Fibroblast of pulmonary artery (primary cell): ENCODE measurements at regions not wholly inside any gene's neighbourhood (a gene's known extent, or its start where the extent isn't known, plus 50 kb on each side); places are given as distances from the start of the nearest gene placed in this dataset.

Experiments used
- DNase-seq: peaks from one replicate; pipeline ENCODE4 v3.0.0-alpha.2; 2010; ENCODE audit warnings: low read depth
- H3K4me3 ChIP-seq: replicated peaks from 2 replicates; pipeline ENCODE4 v1.5.1; 2011; ENCODE audit warnings: low read depth, mild to moderate bottlenecking, control low read depth, low read length, moderate library complexity
- TF ChIP-seq, protein P1 (sequence below): IDR thresholded peaks from 2 replicates; pipeline ENCODE4 v1.5.1; 2011; ENCODE audit warnings: mild to moderate bottlenecking, control low read depth, low read length, inconsistent platforms; ENCODE audit errors: missing control alignments

- DNase-seq: no peak
- TF ChIP-seq, protein P1, sequence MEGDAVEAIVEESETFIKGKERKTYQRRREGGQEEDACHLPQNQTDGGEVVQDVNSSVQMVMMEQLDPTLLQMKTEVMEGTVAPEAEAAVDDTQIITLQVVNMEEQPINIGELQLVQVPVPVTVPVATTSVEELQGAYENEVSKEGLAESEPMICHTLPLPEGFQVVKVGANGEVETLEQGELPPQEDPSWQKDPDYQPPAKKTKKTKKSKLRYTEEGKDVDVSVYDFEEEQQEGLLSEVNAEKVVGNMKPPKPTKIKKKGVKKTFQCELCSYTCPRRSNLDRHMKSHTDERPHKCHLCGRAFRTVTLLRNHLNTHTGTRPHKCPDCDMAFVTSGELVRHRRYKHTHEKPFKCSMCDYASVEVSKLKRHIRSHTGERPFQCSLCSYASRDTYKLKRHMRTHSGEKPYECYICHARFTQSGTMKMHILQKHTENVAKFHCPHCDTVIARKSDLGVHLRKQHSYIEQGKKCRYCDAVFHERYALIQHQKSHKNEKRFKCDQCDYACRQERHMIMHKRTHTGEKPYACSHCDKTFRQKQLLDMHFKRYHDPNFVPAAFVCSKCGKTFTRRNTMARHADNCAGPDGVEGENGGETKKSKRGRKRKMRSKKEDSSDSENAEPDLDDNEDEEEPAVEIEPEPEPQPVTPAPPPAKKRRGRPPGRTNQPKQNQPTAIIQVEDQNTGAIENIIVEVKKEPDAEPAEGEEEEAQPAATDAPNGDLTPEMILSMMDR: no peak
- no peak overlapping the region for H3K4me3 ChIP-seq
Measured at GRCh38 chr1:191026828-191027227, 549.2 kb upstream of the BRINP3 start.

GRCh38 chr1:191034132-191034531 is 556.5 kb upstream of the BRINP3 start:
- no peak for DNase-seq
- TF ChIP-seq, protein P1: no peak
- H3K4me3 ChIP-seq: no peak overlapping the region

- H3K4me3 ChIP-seq: no peak overlapping the region
- TF ChIP-seq, protein P1: no peak
- DNase-seq: no peak
Measured at GRCh38 chr1:191043066-191043465, 565.4 kb upstream of the BRINP3 start.

DNA sequence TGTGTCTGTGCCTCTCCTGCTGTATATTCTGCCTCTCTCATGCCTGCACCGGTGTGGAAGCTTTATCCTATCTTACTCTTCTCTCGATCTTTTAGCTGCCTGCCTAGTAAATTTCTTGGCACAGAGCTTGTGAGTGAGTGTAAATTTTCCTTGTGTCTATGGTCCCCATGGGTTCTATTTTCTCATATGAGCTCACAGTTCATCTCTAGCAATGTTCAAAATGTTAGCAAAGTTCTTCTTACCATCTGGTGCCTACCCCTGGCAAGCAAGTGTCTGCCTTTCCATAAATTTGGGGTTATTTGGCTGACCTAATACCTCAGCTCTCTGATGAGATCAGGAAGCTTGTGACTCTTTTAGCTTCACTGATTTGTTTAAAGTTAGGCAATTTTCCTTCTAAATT is 572.1 kb upstream of the BRINP3 start:
- H3K4me3 ChIP-seq: no peak overlapping the region
- TF ChIP-seq, protein P1: no peak
- no peak for DNase-seq

DNA sequence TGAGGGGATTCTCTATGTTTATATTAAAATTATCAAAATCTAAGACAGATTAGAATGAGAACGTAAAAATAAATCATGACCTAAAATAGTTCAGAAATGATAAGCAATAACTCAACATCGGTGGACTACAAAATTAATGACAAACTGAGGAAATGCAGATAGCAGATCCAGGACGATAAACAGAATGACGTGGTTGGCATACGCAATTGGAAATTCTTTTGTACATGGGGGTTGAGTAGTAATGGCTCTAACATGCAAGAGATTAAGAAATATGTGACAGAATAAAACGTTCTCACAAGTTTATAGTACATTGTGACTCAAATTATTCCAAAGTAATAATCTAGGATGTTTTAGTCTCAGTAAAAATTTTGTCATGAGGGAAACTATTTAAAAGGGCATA is 575.2 kb upstream of the BRINP3 start:
- DNase-seq: peak; percentile 37
- no peak overlapping the region for H3K4me3 ChIP-seq
- TF ChIP-seq, protein P1: no peak

DNA sequence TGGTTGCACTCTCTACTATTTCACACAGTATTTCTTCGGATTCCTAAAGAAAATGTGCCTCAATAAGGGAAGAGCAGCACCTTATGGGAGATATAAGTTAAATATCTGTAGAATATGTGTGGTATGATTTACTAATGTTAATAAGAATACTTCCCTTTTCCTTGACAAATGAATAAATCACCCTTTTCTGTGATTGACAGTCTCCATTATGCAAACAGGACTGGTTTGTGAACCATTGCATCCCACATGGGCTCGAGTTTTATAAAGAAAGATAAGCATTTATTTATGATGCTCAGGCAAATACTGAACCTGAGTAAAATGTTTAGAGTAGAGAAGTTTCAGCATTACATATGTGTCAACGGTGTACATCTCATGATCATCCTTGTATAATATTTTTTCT is 587.7 kb upstream of the BRINP3 start:
- no peak for DNase-seq
- no peak overlapping the region for H3K4me3 ChIP-seq
- TF ChIP-seq, protein P1: no peak

GRCh38 chr1:191065771-191066170 is 588.1 kb upstream of the BRINP3 start:
- no peak for DNase-seq
- TF ChIP-seq, protein P1: no peak
- H3K4me3 ChIP-seq: no peak overlapping the region
